IMR-90 (cell line): ENCODE measurements at regions not wholly inside any gene's neighbourhood (a gene's known extent, or its start where the extent isn't known, plus 50 kb on each side); places are given as distances from the start of the nearest gene placed in this dataset.

ENCODE experiments used
- ATAC-seq: fragments of 200-7000 bp; cut with Tn5 transposase; 2 replicates; pipeline ENCODE4 v1.9.1; 2020; ENCODE audit warnings: low read depth, mild to moderate bottlenecking, moderate library complexity
- BruUV-seq: library from RNA; stranded (reverse); fragments of 400-500 nt; replicated peaks from 2 replicates; lab custom pipeline; 2021; lab: Mats Ljungman, UMichigan
- CTCF ChIA-PET: fragments of 300-600 bp; formaldehyde crosslinking; extraction: SDS; loops from one replicate; lab custom pipeline; 2021; ENCODE audit warnings: antibody characterized with exemption; lab: Yijun Ruan, JAX
- POLR2A ChIA-PET: fragments of 300-600 bp; sonication (Branson Sonifier 250); formaldehyde crosslinking; loops from one replicate; lab custom pipeline; 2022; ENCODE audit warnings: antibody characterized with exemption; ENCODE audit not compliant: unreplicated experiment; lab: Charles Lee
- DNase-seq: peaks from one replicate; pipeline ENCODE4 v3.0.0; 2013
- H2AFZ ChIP-seq: replicated peaks from 2 replicates; pipeline ENCODE3; 2013; ENCODE audit warnings: low read length, mild to moderate bottlenecking; ENCODE audit not compliant: poor library complexity
- H2AK5ac ChIP-seq: 2 replicates; pipeline ENCODE4 v1.6.1; 2013; ENCODE audit warnings: low read depth, low read length, inconsistent platforms
- H2AK9ac ChIP-seq: replicated peaks from 2 replicates; pipeline ENCODE3; 2013; ENCODE audit warnings: mild to moderate bottlenecking, low read depth, low read length, moderate library complexity; ENCODE audit not compliant: poor library complexity
- H2BK120ac ChIP-seq: 2 replicates; pipeline ENCODE4 v1.6.1; 2013; ENCODE audit warnings: low read depth, low read length, inconsistent platforms
- H2BK15ac ChIP-seq: 3 replicates; pipeline ENCODE4 v1.6.1; 2013; ENCODE audit warnings: low read depth, low read length, inconsistent platforms
- H2BK20ac ChIP-seq: 2 replicates; pipeline ENCODE4 v1.6.1; 2013; ENCODE audit warnings: low read depth, mild to moderate bottlenecking, inconsistent platforms, low read length, moderate library complexity
- H2BK5ac ChIP-seq: 2 replicates; pipeline ENCODE4 v1.6.1; 2013; ENCODE audit warnings: mild to moderate bottlenecking, low read depth, low read length, inconsistent platforms; ENCODE audit not compliant: poor library complexity, severe bottlenecking
- H3K14ac ChIP-seq: replicated peaks from 2 replicates; pipeline ENCODE4 v1.6.1; 2013; ENCODE audit warnings: low read depth, low read length, inconsistent platforms
- H3K18ac ChIP-seq: 2 replicates; pipeline ENCODE4 v1.6.1; 2013; ENCODE audit warnings: low read depth, low read length, control low read depth
- H3K23ac ChIP-seq: 2 replicates; pipeline ENCODE4 v1.6.1; 2013; ENCODE audit warnings: low read depth, low read length, inconsistent platforms
- H3K27ac ChIP-seq: 2 replicates; pipeline ENCODE4 v1.5.1; 2013; ENCODE audit warnings: mild to moderate bottlenecking, control low read depth, low read length; ENCODE audit not compliant: insufficient read depth
- H3K27me3 ChIP-seq: 2 replicates; pipeline ENCODE4 v1.6.1; 2013; ENCODE audit warnings: low read length; ENCODE audit not compliant: control insufficient read depth, insufficient read depth
- H3K36me3 ChIP-seq: 2 replicates; pipeline ENCODE4 v1.6.1; 2013; ENCODE audit warnings: low read length, mixed read lengths; ENCODE audit not compliant: control insufficient read depth, insufficient read depth
- H3K4ac ChIP-seq: 2 replicates; pipeline ENCODE4 v1.6.1; 2013; ENCODE audit warnings: low read depth, low read length, inconsistent platforms
- H3K4me1 ChIP-seq: 2 replicates; pipeline ENCODE4 v1.6.1; 2013; ENCODE audit warnings: low read length, mixed read lengths; ENCODE audit not compliant: control insufficient read depth, insufficient read depth
- H3K4me2 ChIP-seq: 2 replicates; pipeline ENCODE4 v1.6.1; 2013; ENCODE audit warnings: low read depth, mild to moderate bottlenecking, control low read depth, low read length, moderate library complexity
- H3K4me3 ChIP-seq: 2 replicates; pipeline ENCODE4 v1.5.1; 2013; ENCODE audit warnings: low read depth, mild to moderate bottlenecking, control low read depth, low read length, moderate library complexity; ENCODE audit not compliant: insufficient read depth
- H3K56ac ChIP-seq: 2 replicates; pipeline ENCODE4 v1.6.1; 2013; ENCODE audit warnings: low read length, inconsistent platforms; ENCODE audit not compliant: insufficient read depth; ENCODE audit errors: extremely low read depth
- H3K79me1 ChIP-seq, 2 experiments: 2 replicates each; pipeline ENCODE4 v1.6.1; 2013; ENCODE audit warnings: low read length in 2 of 2, inconsistent platforms in 1 of 2, low read depth in 1 of 2
- H3K9ac ChIP-seq: 2 replicates; pipeline ENCODE4 v1.6.1; 2013; ENCODE audit warnings: low read depth, low read length, control low read depth
- H3K9me1 ChIP-seq: 2 replicates; pipeline ENCODE4 v1.6.1; 2013; ENCODE audit warnings: low read length, inconsistent platforms; ENCODE audit not compliant: insufficient read depth
- H3K9me3 ChIP-seq: 2 replicates; pipeline ENCODE4 v1.6.1; 2013; ENCODE audit warnings: low read length; ENCODE audit not compliant: control insufficient read depth, insufficient read depth
- H4K20me1 ChIP-seq: 2 replicates; pipeline ENCODE4 v1.6.1; 2013; ENCODE audit warnings: low read length, inconsistent platforms; ENCODE audit not compliant: insufficient read depth
- H4K5ac ChIP-seq: 2 replicates; pipeline ENCODE4 v1.6.1; 2013; ENCODE audit warnings: mild to moderate bottlenecking, low read depth, low read length, control low read depth
- H4K8ac ChIP-seq, 2 experiments: 2 replicates each; pipeline ENCODE4 v1.6.1; 2013; ENCODE audit warnings: low read depth in 2 of 2, low read length in 2 of 2, control low read depth in 1 of 2, inconsistent platforms in 1 of 2
- H4K91ac ChIP-seq: 2 replicates; pipeline ENCODE4 v1.6.1; 2013; ENCODE audit warnings: low read depth, low read length, inconsistent platforms; ENCODE audit not compliant: insufficient read depth
- CEBPB ChIP-seq: IDR thresholded peaks from 2 replicates; pipeline ENCODE4 v1.6.1; 2012; ENCODE audit warnings: low read depth, low read length, improper control_type of control experiment
- ELK1 ChIP-seq: fragments of 150-350 bp; IDR thresholded peaks from 2 replicates; pipeline ENCODE4 v1.6.1; 2016; ENCODE audit warnings: low read depth, mild to moderate bottlenecking, low read length, moderate library complexity, borderline replicate concordance
- MAFK ChIP-seq: IDR thresholded peaks from 2 replicates; pipeline ENCODE4 v1.6.1; 2012; ENCODE audit warnings: low read depth, low read length, improper control_type of control experiment
- MXI1 ChIP-seq: IDR thresholded peaks from 2 replicates; pipeline ENCODE4 v1.6.1; 2012; ENCODE audit warnings: low read depth, mild to moderate bottlenecking, low read length, moderate library complexity, borderline replicate concordance
- WGBS, 2 experiments: methylation state at CpG; one replicate each; pipeline versions ENCODE4 v1.1.5 to v1.1.7; 2013; ENCODE audit warnings: missing lambda C conversion rate in 2 of 2; ENCODE audit not compliant: insufficient read length in 1 of 2; ENCODE audit errors: extremely low coverage in 2 of 2; 5-methylcytosine and 5-hydroxymethylcytosine counted together
- dilution Hi-C: fragments of 300-500 bp; cut with HindIII; formaldehyde crosslinking; loops from one replicate; pipeline ENCODE4 v1.14.3; 2018; ENCODE audit warnings: low sequenced_read_pairs; ENCODE audit not compliant: unreplicated experiment
- in situ Hi-C: fragments of 300-500 bp; cut with MboI; formaldehyde crosslinking; loops from 3 replicates; pipeline ENCODE4 v1.14.3; 2019; ENCODE audit warnings: low sequenced_read_pairs, inconsistent platforms, mixed read lengths
- intact Hi-C: fragments of 100-400 bp; cut with micrococcal nuclease; formaldehyde crosslinking; loops from 2 replicates; pipeline ENCODE4 v1.10.0; 2022
- TF ChIP-seq, protein P1 (sequence below): conservative IDR thresholded peaks from 2 replicates; pipeline ENCODE4 v1.5.1; 2012; ENCODE audit warnings: mild to moderate bottlenecking, low read depth, low read length, improper control_type of control experiment

- H3K9me1 ChIP-seq, result no peaks in the 10 kb centered on the region
- ChIA-PET POLR2A (no interaction called here), CTCF (no interaction called here)
- no peaks in the 10 kb centered on the region for H4K20me1 ChIP-seq
- H3K4me3 ChIP-seq, result no peak overlapping the region
- no peak overlapping the region for H2AK5ac ChIP-seq
- no peak overlapping the region for H4K91ac ChIP-seq
- no peak overlapping the region for H2BK20ac ChIP-seq
- H2BK5ac ChIP-seq, result no peak overlapping the region
- no peak overlapping the region for H2BK120ac ChIP-seq
- H3K56ac ChIP-seq, result no peak overlapping the region
- H3K27me3 ChIP-seq, result no peaks in the 10 kb centered on the region
- H3K36me3 ChIP-seq, result no peaks in the 10 kb centered on the region
- 60% methylated on average over 1 of the region's 8 CpGs; no CpG with 5 or more reads in 1 of the 2 experiments for WGBS, 2 experiments
- H3K9ac ChIP-seq, result no peak overlapping the region
- ATAC-seq (no peak), DNase-seq (no peak)
- H2AFZ ChIP-seq, result no peak overlapping the region
- no TSS peak for BruUV-seq
- H3K4me2 ChIP-seq, result no peak overlapping the region
- no peaks in the 10 kb centered on the region for H3K9me3 ChIP-seq
- H3K18ac ChIP-seq, result no peak overlapping the region
- no peak overlapping the region for H2BK15ac ChIP-seq
- H3K27ac ChIP-seq, result no peak overlapping the region
- no peak overlapping the region for H3K23ac ChIP-seq
- H3K4ac ChIP-seq, result no peak overlapping the region
- no peak overlapping the region for H2AK9ac ChIP-seq
- in situ Hi-C loops, result no loop called here
- TF ChIP-seq CEBPB (no peak), ELK1 (no peak), MXI1 (no peak), MAFK (no peak)
- TF ChIP-seq, protein P1, sequence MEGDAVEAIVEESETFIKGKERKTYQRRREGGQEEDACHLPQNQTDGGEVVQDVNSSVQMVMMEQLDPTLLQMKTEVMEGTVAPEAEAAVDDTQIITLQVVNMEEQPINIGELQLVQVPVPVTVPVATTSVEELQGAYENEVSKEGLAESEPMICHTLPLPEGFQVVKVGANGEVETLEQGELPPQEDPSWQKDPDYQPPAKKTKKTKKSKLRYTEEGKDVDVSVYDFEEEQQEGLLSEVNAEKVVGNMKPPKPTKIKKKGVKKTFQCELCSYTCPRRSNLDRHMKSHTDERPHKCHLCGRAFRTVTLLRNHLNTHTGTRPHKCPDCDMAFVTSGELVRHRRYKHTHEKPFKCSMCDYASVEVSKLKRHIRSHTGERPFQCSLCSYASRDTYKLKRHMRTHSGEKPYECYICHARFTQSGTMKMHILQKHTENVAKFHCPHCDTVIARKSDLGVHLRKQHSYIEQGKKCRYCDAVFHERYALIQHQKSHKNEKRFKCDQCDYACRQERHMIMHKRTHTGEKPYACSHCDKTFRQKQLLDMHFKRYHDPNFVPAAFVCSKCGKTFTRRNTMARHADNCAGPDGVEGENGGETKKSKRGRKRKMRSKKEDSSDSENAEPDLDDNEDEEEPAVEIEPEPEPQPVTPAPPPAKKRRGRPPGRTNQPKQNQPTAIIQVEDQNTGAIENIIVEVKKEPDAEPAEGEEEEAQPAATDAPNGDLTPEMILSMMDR, result no peak
- intact Hi-C loops, result no loop called here
- H4K8ac ChIP-seq, result no peak overlapping the region
- no peak overlapping the region for H4K5ac ChIP-seq
- H3K14ac ChIP-seq, result no peak overlapping the region
- dilution Hi-C loops, result no loop called here
- no peaks in the 10 kb centered on the region for H3K79me1 ChIP-seq
- H3K4me1 ChIP-seq, result no peaks in the 10 kb centered on the region
Observed at GRCh38 chr18:5649439-5649838, 105.6 kb upstream of the EPB41L3 start.
